Left ventricle myocardium inferior (tissue), 1 donor: ENCODE measurements at regions not wholly inside any gene's neighbourhood (a gene's known extent, or its start where the extent isn't known, plus 50 kb on each side); places are given as distances from the start of the nearest gene placed in this dataset.
"Not testable (repeated sequence)": the region's sequence is repeated elsewhere in the genome, so short reads cannot be mapped to it uniquely, and the experiment has no call there.

Source experiments
- DNase-seq: peaks from one replicate; pipeline ENCODE4 v3.0.0-alpha.2; 2020
- H3K27ac ChIP-seq: fragments of 200-600 bp; replicated peaks from 2 replicates; pipeline ENCODE4 v1.8.0; 2021
- H3K27me3 ChIP-seq: fragments of 200-600 bp; 2 replicates; pipeline ENCODE4 v1.8.0; 2021; ENCODE audit warnings: low read depth
- H3K36me3 ChIP-seq: fragments of 200-600 bp; 2 replicates; pipeline ENCODE4 v1.8.0; 2021
- H3K4me1 ChIP-seq: fragments of 200-600 bp; 2 replicates; pipeline ENCODE4 v1.8.0; 2021
- H3K4me3 ChIP-seq: fragments of 200-600 bp; 2 replicates; pipeline ENCODE4 v1.8.0; 2021; ENCODE audit warnings: mild to moderate bottlenecking, moderate library complexity
- H3K9me3 ChIP-seq: fragments of 200-600 bp; replicated peaks from 2 replicates; pipeline ENCODE4 v1.8.0; 2021
- CTCF ChIP-seq: fragments of 200-600 bp; IDR thresholded peaks from 2 replicates; pipeline ENCODE4 v1.8.0; 2021; ENCODE audit warnings: antibody characterized with exemption, mild to moderate bottlenecking, borderline replicate concordance
- intact Hi-C: fragments of 100-400 bp; cut with micrococcal nuclease; formaldehyde crosslinking; loops from one replicate; pipeline ENCODE4 v1.11.0; 2022
- donor health status: DM: no; HTN: yes; CAD: no; lungs with severe emphysema.

- no peaks in the 10 kb centered on the region for H3K36me3 ChIP-seq
- TF ChIP-seq CTCF = no peak
- H3K9me3 ChIP-seq = no peaks in the 10 kb centered on the region
- H3K27ac ChIP-seq = no peak overlapping the region
- DNase-seq = no peak
- H3K4me1 ChIP-seq = no peaks in the 10 kb centered on the region
- intact Hi-C loops = no loop called here
- H3K4me3 ChIP-seq = no peak overlapping the region
- no peaks in the 10 kb centered on the region for H3K27me3 ChIP-seq
Observed at GRCh38 chr4:34973650-34974312, 1270.5 kb downstream of the ARAP2 start.

GRCh38 chr4:34974313-34974680 is 1270.0 kb downstream of the ARAP2 start:
- no peak for DNase-seq
- no peak for TF ChIP-seq CTCF
- no peaks in the 10 kb centered on the region for H3K9me3 ChIP-seq
- H3K27ac ChIP-seq = no peak overlapping the region
- H3K27me3 ChIP-seq = no peaks in the 10 kb centered on the region
- intact Hi-C loops = no loop called here
- H3K36me3 ChIP-seq = no peaks in the 10 kb centered on the region
- no peak overlapping the region for H3K4me3 ChIP-seq
- no peaks in the 10 kb centered on the region for H3K4me1 ChIP-seq

GRCh38 chr4:35021222-35021621 is 1223.1 kb downstream of the ARAP2 start:
- intact Hi-C loops, H3K27ac ChIP-seq, H3K27me3 ChIP-seq, H3K4me3 ChIP-seq, H3K9me3 ChIP-seq, H3K4me1 ChIP-seq, DNase-seq, H3K36me3 ChIP-seq: not testable (repeated sequence)

- H3K9me3 ChIP-seq = no peaks in the 10 kb centered on the region
- no peak overlapping the region for H3K27ac ChIP-seq
- H3K4me1 ChIP-seq = no peaks in the 10 kb centered on the region
- TF ChIP-seq CTCF = no peak
- no peak overlapping the region for H3K4me3 ChIP-seq
- intact Hi-C loops = no loop called here
- H3K27me3 ChIP-seq = no peaks in the 10 kb centered on the region
- H3K36me3 ChIP-seq = no peaks in the 10 kb centered on the region
- no peak for DNase-seq
Observed at GRCh38 chr4:35025152-35025834, 1219.0 kb downstream of the ARAP2 start.

- no peak overlapping the region for H3K4me3 ChIP-seq
- intact Hi-C loops = no loop called here
- H3K27me3 ChIP-seq = no peaks in the 10 kb centered on the region
- H3K9me3 ChIP-seq = peaks cover 6% of the 10 kb centered on the region
- H3K36me3 ChIP-seq = no peaks in the 10 kb centered on the region
- DNase-seq = no peak
- no peak overlapping the region for H3K27ac ChIP-seq
- TF ChIP-seq CTCF = no peak
- H3K4me1 ChIP-seq = no peaks in the 10 kb centered on the region
Observed at GRCh38 chr4:35038079-35038805, 1206.1 kb downstream of the ARAP2 start.

- Histone ChIP-seq H3K36me3 (no peaks in the 10 kb centered on the region), H3K27me3 (no peaks in the 10 kb centered on the region), H3K9me3 (no peaks in the 10 kb centered on the region), H3K27ac (no peak overlapping the region), H3K4me1 (no peaks in the 10 kb centered on the region), H3K4me3 (no peak overlapping the region)
- intact Hi-C loops = no loop called here
- TF ChIP-seq CTCF = no peak
- no peak for DNase-seq
Observed at GRCh38 chr4:35038845-35039244, 1205.5 kb downstream of the ARAP2 start.
